ENCODE measurements at regions not wholly inside any gene's neighbourhood (a gene's known extent, or its start where the extent isn't known, plus 50 kb on each side); places are given as distances from the start of the nearest gene placed in this dataset.

- DNase-seq (ENCODE audit: low read depth, low spot score): no peak
These were observed 402.9 kb downstream of the ENC1 start for GRCh38 chr5:74237571-74238145.

- DNase-seq (ENCODE audit: low read depth, low spot score): no peak
These were observed 405.0 kb downstream of the ENC1 start for GRCh38 chr5:74235552-74235951.

GRCh38 chr5:74233571-74233970 is 407.0 kb downstream of the ENC1 start:
- DNase-seq (ENCODE audit: low read depth, low spot score): no peak

GRCh38 chr5:74233091-74233490 is 407.4 kb downstream of the ENC1 start:
- peak; percentile 14 for DNase-seq (ENCODE audit: low read depth, low spot score)

DNA sequence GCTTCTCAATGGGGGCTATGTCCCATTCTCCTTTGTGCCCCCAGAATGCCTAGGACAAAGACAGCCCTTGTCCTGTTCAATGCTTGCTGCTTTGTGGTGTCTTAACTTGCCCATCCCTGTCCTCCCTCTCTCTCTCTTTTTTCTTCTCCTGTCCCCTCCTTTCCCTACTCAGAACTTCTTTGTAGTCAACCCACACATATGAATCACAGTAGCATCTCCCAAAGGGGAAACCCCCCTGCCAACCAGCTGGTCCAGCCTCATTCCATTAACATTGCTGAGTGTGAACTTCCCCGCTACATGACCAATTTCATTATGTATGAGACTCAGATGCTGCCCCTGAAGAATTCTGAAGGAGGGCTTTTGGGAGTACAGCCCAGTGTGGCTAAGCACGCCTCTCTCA is 408.3 kb downstream of the ENC1 start:
- DNase-seq (ENCODE audit: low read depth, low spot score): no peak

DNA sequence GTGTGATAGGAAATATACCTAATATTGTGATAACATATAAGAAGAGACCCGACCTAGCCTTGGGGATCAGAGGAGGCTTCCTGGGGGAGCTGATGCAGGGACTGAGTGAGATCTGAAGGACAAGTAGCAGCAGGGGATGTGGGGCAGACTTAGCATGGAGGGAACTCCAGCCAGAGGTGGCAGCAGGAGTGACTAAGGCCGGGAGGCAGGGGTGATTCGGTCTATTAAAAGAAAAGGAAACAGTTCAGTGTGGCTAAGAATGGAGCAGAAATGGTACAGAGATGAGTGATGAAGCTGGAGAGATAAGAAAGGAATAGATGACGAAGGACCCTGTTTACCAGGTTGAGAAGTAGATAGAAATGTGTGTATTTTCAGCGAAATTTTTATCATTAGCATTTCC is 408.8 kb downstream of the ENC1 start:
- DNase-seq (ENCODE audit: low read depth, low spot score): no peak

DNA sequence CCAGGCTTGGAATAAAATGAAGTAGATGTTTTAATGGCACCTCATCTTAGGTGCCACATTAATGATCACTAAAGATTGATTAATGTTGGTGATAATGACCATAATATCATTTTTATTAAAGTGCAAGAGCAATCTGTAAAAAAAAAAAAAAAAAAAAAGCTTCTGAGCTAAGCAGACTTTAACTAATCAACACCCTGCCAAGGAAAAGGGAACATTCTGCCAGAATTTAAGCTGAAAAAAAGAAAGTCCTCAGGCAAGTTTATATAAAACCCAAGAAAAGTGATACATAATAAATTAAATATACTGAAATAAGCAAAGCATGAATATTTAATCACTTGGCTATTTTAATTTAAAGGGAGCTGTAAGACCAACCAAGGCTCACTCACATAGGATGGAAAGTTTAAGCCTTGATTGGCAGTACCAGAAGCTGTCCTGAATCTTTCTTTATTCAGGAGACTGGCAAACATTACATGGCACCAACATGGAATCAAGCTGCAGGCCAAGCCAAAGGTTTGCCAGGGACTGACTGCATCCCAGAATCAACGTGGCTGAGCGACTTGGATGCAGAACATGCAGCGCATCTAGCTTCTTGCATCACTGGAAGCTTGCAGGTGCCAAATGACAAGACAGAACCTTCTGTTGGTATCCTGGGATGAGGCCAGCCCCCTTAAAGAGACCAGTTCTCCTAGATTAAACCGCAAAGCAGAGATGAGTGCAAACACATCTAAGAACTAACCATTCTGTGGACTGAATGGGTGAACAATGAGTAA is 413.6 kb downstream of the ENC1 start:
- no peak for DNase-seq (ENCODE audit: low read depth, low spot score)

- no peak for DNase-seq (ENCODE audit: low read depth, low spot score)
These were observed 414.9 kb downstream of the ENC1 start for GRCh38 chr5:74225587-74225986.

- DNase-seq (ENCODE audit: low read depth, low spot score): no peak
These were observed 416.2 kb downstream of the ENC1 start for GRCh38 chr5:74224331-74224730.

GRCh38 chr5:74222806-74223205 is 417.7 kb downstream of the ENC1 start:
- no peak for DNase-seq (ENCODE audit: low read depth, low spot score)

- no peak for DNase-seq (ENCODE audit: low read depth, low spot score)
These were observed 419.1 kb downstream of the ENC1 start for GRCh38 chr5:74221413-74221812.

DNA sequence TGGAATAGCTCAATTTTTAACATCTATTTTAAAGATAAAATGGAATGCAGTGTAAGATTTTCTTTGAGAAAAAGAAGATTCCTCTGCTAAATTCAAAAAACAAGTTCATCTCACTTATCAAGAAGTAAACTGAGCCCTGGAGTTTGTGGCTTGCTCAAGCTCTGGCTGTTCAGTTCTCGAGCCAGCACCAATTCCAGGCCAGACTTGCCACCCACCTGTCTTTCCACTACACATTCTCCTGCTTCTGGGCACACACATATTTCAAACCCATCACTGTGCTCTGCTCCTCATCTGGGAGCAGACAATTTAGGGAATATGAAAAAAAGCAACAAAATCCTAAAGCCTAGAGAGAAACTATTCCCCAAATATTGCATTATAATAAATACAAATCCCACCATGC is 424.5 kb downstream of the ENC1 start:
- DNase-seq (ENCODE audit: low read depth, low spot score): no peak

DNA sequence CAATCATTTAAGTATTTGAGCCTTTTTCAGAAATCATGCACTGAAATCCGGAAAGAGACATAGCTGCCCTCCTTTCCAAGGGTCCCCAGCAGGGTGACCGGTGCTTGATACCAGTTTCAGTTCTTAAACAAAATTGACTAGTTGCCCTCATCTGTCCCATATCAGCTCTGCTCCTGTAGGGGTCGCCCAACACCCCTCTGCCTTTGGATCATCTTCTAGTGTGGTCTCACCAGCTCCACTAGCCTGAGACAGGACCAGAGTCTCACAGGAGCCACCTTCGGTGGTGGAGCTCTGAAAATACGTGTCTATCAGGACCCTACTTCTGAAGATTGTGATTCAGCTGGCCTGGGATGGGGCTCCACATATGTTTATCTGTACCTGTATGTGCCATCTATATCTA is 428.2 kb downstream of the ENC1 start:
- DNase-seq (ENCODE audit: low read depth, low spot score): peak; percentile 84

DNA sequence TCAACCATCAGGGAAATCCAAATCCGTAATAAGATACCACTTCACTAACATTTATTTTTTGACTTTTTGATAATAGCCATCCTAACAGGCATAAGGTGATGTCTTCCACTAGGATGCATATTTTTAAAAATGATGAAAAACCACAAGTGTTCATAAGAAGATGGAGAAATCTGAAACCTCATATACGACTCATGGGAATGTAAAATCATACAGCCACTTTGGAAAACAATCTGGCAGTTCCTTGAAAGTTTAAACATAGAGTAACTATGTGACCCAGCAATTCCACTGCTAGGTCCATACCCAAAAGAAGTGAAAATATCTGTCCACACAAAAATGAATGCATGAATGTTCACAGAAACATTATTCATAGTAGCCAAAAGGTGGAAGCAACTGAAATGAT is 431.0 kb downstream of the ENC1 start:
- no peak for DNase-seq (ENCODE audit: low read depth, low spot score)

GRCh38 chr5:74206579-74207550 is 433.7 kb downstream of the ENC1 start:
- DNase-seq (ENCODE audit: low read depth, low spot score): peak; percentile 35

DNA sequence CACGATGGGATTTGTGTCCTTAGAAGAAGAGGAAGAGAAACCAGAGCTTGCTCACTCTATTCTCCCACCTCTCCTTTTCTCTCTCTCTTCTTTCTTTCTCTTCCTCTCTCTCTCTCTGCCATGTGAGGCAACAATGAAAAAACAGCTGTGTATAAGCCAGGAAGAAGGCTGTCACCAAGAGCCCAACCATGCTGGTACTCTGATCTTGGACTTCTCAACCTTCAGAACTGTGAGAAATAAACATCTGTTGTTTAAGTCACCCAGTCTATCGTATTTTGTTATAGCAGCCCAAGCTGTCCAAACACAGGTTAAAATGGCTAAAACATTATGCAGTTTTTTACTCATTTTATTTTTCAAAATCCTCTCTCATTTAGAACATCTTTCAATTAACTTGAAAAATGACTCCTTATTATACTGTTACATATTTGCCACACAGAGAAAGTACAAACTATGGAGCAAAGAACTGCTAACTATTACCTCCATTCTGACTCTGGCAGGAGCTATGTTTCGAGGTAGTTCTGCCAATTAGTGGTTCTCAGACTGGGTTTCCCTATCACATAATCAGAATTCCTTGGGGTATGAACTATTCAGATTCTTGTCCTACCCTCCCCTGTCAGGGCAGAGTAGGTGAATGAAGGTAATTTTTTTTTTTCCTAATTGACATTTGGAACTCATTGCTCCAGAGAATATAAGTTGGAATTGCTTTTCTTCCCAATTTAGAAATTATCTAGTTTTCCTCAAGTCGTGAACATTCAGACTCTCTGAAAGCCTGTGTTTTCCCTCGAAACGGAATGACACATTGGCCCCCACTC is 434.6 kb downstream of the ENC1 start:
- DNase-seq (ENCODE audit: low read depth, low spot score): no peak

GRCh38 chr5:74201334-74202081 is 439.0 kb downstream of the ENC1 start:
- no peak for DNase-seq (ENCODE audit: low read depth, low spot score)

DNA sequence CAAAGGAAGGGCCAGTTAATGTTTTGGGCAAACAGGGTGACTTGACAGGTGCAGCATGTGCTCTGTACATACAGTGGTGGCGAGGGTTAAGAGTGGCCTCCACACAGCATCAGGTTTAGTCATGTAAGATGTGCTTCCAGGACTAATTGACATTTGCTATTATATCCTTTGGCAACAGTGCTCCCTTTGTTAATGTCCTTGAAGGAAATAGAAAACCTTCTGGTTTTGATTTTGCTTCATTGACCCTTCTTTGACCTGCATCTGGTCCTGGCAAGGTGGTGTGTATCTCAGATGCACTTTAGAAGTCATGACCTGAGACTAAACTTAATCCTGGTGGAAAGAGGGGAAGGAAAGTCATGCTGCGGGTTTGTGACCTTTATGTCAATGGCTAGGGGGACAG is 440.0 kb downstream of the ENC1 start:
- no peak for DNase-seq (ENCODE audit: low read depth, low spot score)

DNA sequence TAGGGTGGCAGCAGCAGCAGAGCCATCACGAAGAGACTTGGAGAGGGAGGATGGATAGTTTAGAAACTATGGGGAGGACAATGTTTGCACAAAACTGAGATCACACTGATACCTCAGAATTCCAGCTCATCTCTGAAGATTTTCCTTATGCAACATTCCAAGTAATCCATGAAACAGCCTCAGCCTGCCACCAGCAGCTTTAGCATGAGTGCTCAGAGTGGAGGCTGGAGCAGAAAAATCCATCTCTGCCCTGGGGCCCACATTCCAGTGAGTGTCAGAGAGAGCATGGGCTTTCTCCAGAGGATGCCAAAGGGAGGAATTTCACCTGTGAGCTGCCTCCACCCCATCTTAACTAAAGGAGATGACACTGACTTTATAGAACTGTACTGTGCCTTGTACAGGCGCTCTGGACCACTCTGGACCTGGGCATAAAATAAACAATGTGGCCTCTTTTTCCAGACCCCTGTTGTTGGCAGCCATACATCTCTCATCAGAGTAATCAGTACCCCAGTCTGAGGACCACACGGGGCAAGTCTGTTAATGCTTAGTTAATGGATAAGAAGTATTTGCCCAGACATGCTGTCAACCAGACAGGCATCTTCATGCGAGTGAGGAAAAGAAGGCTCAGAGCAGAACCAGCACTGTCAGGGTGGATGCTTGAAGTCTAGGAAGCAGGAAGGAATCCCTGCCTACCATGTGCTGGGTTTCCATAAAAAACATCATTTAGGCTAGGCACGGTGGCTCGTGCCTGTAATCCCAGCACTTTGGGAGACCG is 440.9 kb downstream of the ENC1 start:
- DNase-seq (ENCODE audit: low read depth, low spot score): peak; percentile 70

- no peak for DNase-seq (ENCODE audit: low read depth, low spot score)
These were observed 441.5 kb downstream of the ENC1 start for GRCh38 chr5:74199005-74199404.

All from ELF-1 (cell line).